IMR-90 (cell line): ENCODE measurements at regions not wholly inside any gene's neighbourhood (a gene's known extent, or its start where the extent isn't known, plus 50 kb on each side); places are given as distances from the start of the nearest gene placed in this dataset.

Experiments used
- ATAC-seq: fragments of 200-7000 bp; cut with Tn5 transposase; 2 replicates; pipeline ENCODE4 v1.9.1; 2020; ENCODE audit warnings: low read depth, mild to moderate bottlenecking, moderate library complexity
- BruUV-seq: library from RNA; stranded (reverse); fragments of 400-500 nt; replicated peaks from 2 replicates; lab custom pipeline; 2021; lab: Mats Ljungman, UMichigan
- CTCF ChIA-PET: fragments of 300-600 bp; formaldehyde crosslinking; extraction: SDS; loops from one replicate; lab custom pipeline; 2021; ENCODE audit warnings: antibody characterized with exemption; lab: Yijun Ruan, JAX
- POLR2A ChIA-PET: fragments of 300-600 bp; sonication (Branson Sonifier 250); formaldehyde crosslinking; loops from one replicate; lab custom pipeline; 2022; ENCODE audit warnings: antibody characterized with exemption; ENCODE audit not compliant: unreplicated experiment; lab: Charles Lee
- DNase-seq: peaks from one replicate; pipeline ENCODE4 v3.0.0; 2013
- H2AFZ ChIP-seq: replicated peaks from 2 replicates; pipeline ENCODE3; 2013; ENCODE audit warnings: low read length, mild to moderate bottlenecking; ENCODE audit not compliant: poor library complexity
- H2AK5ac ChIP-seq: 2 replicates; pipeline ENCODE4 v1.6.1; 2013; ENCODE audit warnings: low read depth, low read length, inconsistent platforms
- H2AK9ac ChIP-seq: replicated peaks from 2 replicates; pipeline ENCODE3; 2013; ENCODE audit warnings: mild to moderate bottlenecking, low read depth, low read length, moderate library complexity; ENCODE audit not compliant: poor library complexity
- H2BK120ac ChIP-seq: 2 replicates; pipeline ENCODE4 v1.6.1; 2013; ENCODE audit warnings: low read depth, low read length, inconsistent platforms
- H2BK15ac ChIP-seq: 3 replicates; pipeline ENCODE4 v1.6.1; 2013; ENCODE audit warnings: low read depth, low read length, inconsistent platforms
- H2BK20ac ChIP-seq: 2 replicates; pipeline ENCODE4 v1.6.1; 2013; ENCODE audit warnings: low read depth, mild to moderate bottlenecking, inconsistent platforms, low read length, moderate library complexity
- H2BK5ac ChIP-seq: 2 replicates; pipeline ENCODE4 v1.6.1; 2013; ENCODE audit warnings: mild to moderate bottlenecking, low read depth, low read length, inconsistent platforms; ENCODE audit not compliant: poor library complexity, severe bottlenecking
- H3K14ac ChIP-seq: replicated peaks from 2 replicates; pipeline ENCODE4 v1.6.1; 2013; ENCODE audit warnings: low read depth, low read length, inconsistent platforms
- H3K18ac ChIP-seq: 2 replicates; pipeline ENCODE4 v1.6.1; 2013; ENCODE audit warnings: low read depth, low read length, control low read depth
- H3K23ac ChIP-seq: 2 replicates; pipeline ENCODE4 v1.6.1; 2013; ENCODE audit warnings: low read depth, low read length, inconsistent platforms
- H3K27ac ChIP-seq: 2 replicates; pipeline ENCODE4 v1.5.1; 2013; ENCODE audit warnings: mild to moderate bottlenecking, control low read depth, low read length; ENCODE audit not compliant: insufficient read depth
- H3K27me3 ChIP-seq: 2 replicates; pipeline ENCODE4 v1.6.1; 2013; ENCODE audit warnings: low read length; ENCODE audit not compliant: control insufficient read depth, insufficient read depth
- H3K36me3 ChIP-seq: 2 replicates; pipeline ENCODE4 v1.6.1; 2013; ENCODE audit warnings: low read length, mixed read lengths; ENCODE audit not compliant: control insufficient read depth, insufficient read depth
- H3K4ac ChIP-seq: 2 replicates; pipeline ENCODE4 v1.6.1; 2013; ENCODE audit warnings: low read depth, low read length, inconsistent platforms
- H3K4me1 ChIP-seq: 2 replicates; pipeline ENCODE4 v1.6.1; 2013; ENCODE audit warnings: low read length, mixed read lengths; ENCODE audit not compliant: control insufficient read depth, insufficient read depth
- H3K4me2 ChIP-seq: 2 replicates; pipeline ENCODE4 v1.6.1; 2013; ENCODE audit warnings: low read depth, mild to moderate bottlenecking, control low read depth, low read length, moderate library complexity
- H3K4me3 ChIP-seq: 2 replicates; pipeline ENCODE4 v1.5.1; 2013; ENCODE audit warnings: low read depth, mild to moderate bottlenecking, control low read depth, low read length, moderate library complexity; ENCODE audit not compliant: insufficient read depth
- H3K56ac ChIP-seq: 2 replicates; pipeline ENCODE4 v1.6.1; 2013; ENCODE audit warnings: low read length, inconsistent platforms; ENCODE audit not compliant: insufficient read depth; ENCODE audit errors: extremely low read depth
- H3K79me1 ChIP-seq, 2 experiments: 2 replicates each; pipeline ENCODE4 v1.6.1; 2013; ENCODE audit warnings: low read length in 2 of 2, inconsistent platforms in 1 of 2, low read depth in 1 of 2
- H3K9ac ChIP-seq: 2 replicates; pipeline ENCODE4 v1.6.1; 2013; ENCODE audit warnings: low read depth, low read length, control low read depth
- H3K9me1 ChIP-seq: 2 replicates; pipeline ENCODE4 v1.6.1; 2013; ENCODE audit warnings: low read length, inconsistent platforms; ENCODE audit not compliant: insufficient read depth
- H3K9me3 ChIP-seq: 2 replicates; pipeline ENCODE4 v1.6.1; 2013; ENCODE audit warnings: low read length; ENCODE audit not compliant: control insufficient read depth, insufficient read depth
- H4K20me1 ChIP-seq: 2 replicates; pipeline ENCODE4 v1.6.1; 2013; ENCODE audit warnings: low read length, inconsistent platforms; ENCODE audit not compliant: insufficient read depth
- H4K5ac ChIP-seq: 2 replicates; pipeline ENCODE4 v1.6.1; 2013; ENCODE audit warnings: mild to moderate bottlenecking, low read depth, low read length, control low read depth
- H4K8ac ChIP-seq, 2 experiments: 2 replicates each; pipeline ENCODE4 v1.6.1; 2013; ENCODE audit warnings: low read depth in 2 of 2, low read length in 2 of 2, control low read depth in 1 of 2, inconsistent platforms in 1 of 2
- H4K91ac ChIP-seq: 2 replicates; pipeline ENCODE4 v1.6.1; 2013; ENCODE audit warnings: low read depth, low read length, inconsistent platforms; ENCODE audit not compliant: insufficient read depth
- BHLHE40 ChIP-seq: fragments of 150-350 bp; IDR thresholded peaks from 2 replicates; pipeline ENCODE4 v1.6.1; 2016; ENCODE audit warnings: mild to moderate bottlenecking, low read depth, low read length
- FOS ChIP-seq: fragments of 150-350 bp; IDR thresholded peaks from 2 replicates; pipeline ENCODE4 v1.6.1; 2016; ENCODE audit warnings: low read depth, low read length
- MAFK ChIP-seq: IDR thresholded peaks from 2 replicates; pipeline ENCODE4 v1.6.1; 2012; ENCODE audit warnings: low read depth, low read length, improper control_type of control experiment
- MAZ ChIP-seq: IDR thresholded peaks from 2 replicates; pipeline ENCODE4 v1.6.1; 2012; ENCODE audit warnings: low read depth, mild to moderate bottlenecking, low read length, improper control_type of control experiment, moderate library complexity, borderline replicate concordance
- MXI1 ChIP-seq: IDR thresholded peaks from 2 replicates; pipeline ENCODE4 v1.6.1; 2012; ENCODE audit warnings: low read depth, mild to moderate bottlenecking, low read length, moderate library complexity, borderline replicate concordance
- NFE2L2 ChIP-seq: fragments of 150-350 bp; IDR thresholded peaks from 2 replicates; pipeline ENCODE4 v1.6.1; 2016; ENCODE audit warnings: low read depth, mild to moderate bottlenecking, low read length
- POLR2A ChIP-seq: IDR thresholded peaks from 2 replicates; pipeline ENCODE4 v1.6.1; 2012; ENCODE audit warnings: mild to moderate bottlenecking, low read depth, low read length
- RAD21 ChIP-seq: IDR thresholded peaks from 2 replicates; pipeline ENCODE4 v1.6.1; 2012; ENCODE audit warnings: low read length, improper control_type of control experiment
- RCOR1 ChIP-seq: IDR thresholded peaks from 2 replicates; pipeline ENCODE4 v1.6.1; 2012; ENCODE audit warnings: mild to moderate bottlenecking, low read length, improper control_type of control experiment; ENCODE audit not compliant: insufficient replicate concordance
- RFX5 ChIP-seq: IDR thresholded peaks from 2 replicates; pipeline ENCODE4 v1.8.0; 2012; ENCODE audit warnings: low read depth, mild to moderate bottlenecking, low read length, moderate library complexity
- dilution Hi-C: fragments of 300-500 bp; cut with HindIII; formaldehyde crosslinking; loops from one replicate; pipeline ENCODE4 v1.14.3; 2018; ENCODE audit warnings: low sequenced_read_pairs; ENCODE audit not compliant: unreplicated experiment
- in situ Hi-C: fragments of 300-500 bp; cut with MboI; formaldehyde crosslinking; loops from 3 replicates; pipeline ENCODE4 v1.14.3; 2019; ENCODE audit warnings: low sequenced_read_pairs, inconsistent platforms, mixed read lengths
- intact Hi-C: fragments of 100-400 bp; cut with micrococcal nuclease; formaldehyde crosslinking; loops from 2 replicates; pipeline ENCODE4 v1.10.0; 2022
- TF ChIP-seq, protein P1 (sequence below): conservative IDR thresholded peaks from 2 replicates; pipeline ENCODE4 v1.5.1; 2012; ENCODE audit warnings: mild to moderate bottlenecking, low read depth, low read length, improper control_type of control experiment
- TF ChIP-seq, protein P2 (sequence below): fragments of 150-350 bp; IDR thresholded peaks from 2 replicates; pipeline ENCODE4 v1.6.1; 2016; ENCODE audit warnings: low read depth, mild to moderate bottlenecking, low read length, moderate library complexity, borderline replicate concordance

DNA sequence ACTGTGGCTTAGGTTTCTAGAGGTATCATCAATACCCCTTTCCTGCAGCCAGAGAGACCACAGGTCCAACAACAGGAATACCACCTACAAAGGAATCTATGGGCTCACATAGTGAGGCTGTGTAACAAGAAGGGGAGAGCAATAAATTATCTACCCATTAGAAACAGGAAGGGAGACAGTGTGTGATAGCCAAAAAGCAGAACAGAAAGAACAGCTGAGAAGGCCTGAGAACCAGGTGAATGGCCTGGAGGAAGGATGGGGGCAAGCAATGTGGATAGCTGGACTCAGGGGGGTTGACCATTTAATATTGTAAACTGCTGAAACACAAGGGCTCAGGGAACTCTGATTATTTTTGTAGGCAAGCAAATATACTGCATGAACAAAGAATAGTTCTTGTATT is 628.2 kb downstream of the COL12A1 start:
- Histone ChIP-seq H4K5ac (peak overlapping the region; percentile 97), H3K9me1 (peaks cover 7% of the 10 kb centered on the region), H3K27me3 (no peaks in the 10 kb centered on the region), H2BK120ac (peak overlapping the region; percentile 85), H2BK15ac (peak overlapping the region; percentile 96), H3K4ac (peak overlapping the region; percentile 92), H2AK5ac (peak overlapping the region; percentile 91), H2AK9ac (peak overlapping the region; percentile 63), H3K27ac (peak overlapping the region; percentile 77), H3K14ac (peak overlapping the region; percentile 98), H3K18ac (peak overlapping the region; percentile 99), H3K4me1 (peaks cover 10% of the 10 kb centered on the region), H2AFZ (peak overlapping the region; percentile 78), H3K9ac (no peak overlapping the region), H2BK20ac (peak overlapping the region; percentile 96), H3K9me3 (no peaks in the 10 kb centered on the region), H4K20me1 (no peaks in the 10 kb centered on the region), H3K56ac (peak overlapping the region; percentile 56), H4K8ac (peak overlapping the region; percentile 55 to 91), H3K36me3 (no peaks in the 10 kb centered on the region), H3K23ac (peak overlapping the region; percentile 98), H3K4me2 (peak overlapping the region; percentile 22; the same call in 1 of the 2 replicates), H4K91ac (peak overlapping the region; percentile 88), H2BK5ac (peak overlapping the region; percentile 97), H3K4me3 (no peak overlapping the region), H3K79me1 (0 out of 4 replicates have a peak, but pooled peaks cover 0 to 4% of the 10 kb centered on the region in 2 experiments)
- intact Hi-C loops (loop anchor here (5.0 to 10.0 kb wide), 2 partner anchors 493 to 630 kb away; partner anchors contain the start of gene COL12A1), in situ Hi-C loops (no loop called here), dilution Hi-C loops (no loop called here)
- POLR2A ChIA-PET = interaction anchor here (0.6 kb wide), 1 partner anchor 281 kb away, joined by 3 read pairs; no protein-coding TSS in a partner anchor
- TF ChIP-seq FOS = no peak
- TF ChIP-seq, protein P1, sequence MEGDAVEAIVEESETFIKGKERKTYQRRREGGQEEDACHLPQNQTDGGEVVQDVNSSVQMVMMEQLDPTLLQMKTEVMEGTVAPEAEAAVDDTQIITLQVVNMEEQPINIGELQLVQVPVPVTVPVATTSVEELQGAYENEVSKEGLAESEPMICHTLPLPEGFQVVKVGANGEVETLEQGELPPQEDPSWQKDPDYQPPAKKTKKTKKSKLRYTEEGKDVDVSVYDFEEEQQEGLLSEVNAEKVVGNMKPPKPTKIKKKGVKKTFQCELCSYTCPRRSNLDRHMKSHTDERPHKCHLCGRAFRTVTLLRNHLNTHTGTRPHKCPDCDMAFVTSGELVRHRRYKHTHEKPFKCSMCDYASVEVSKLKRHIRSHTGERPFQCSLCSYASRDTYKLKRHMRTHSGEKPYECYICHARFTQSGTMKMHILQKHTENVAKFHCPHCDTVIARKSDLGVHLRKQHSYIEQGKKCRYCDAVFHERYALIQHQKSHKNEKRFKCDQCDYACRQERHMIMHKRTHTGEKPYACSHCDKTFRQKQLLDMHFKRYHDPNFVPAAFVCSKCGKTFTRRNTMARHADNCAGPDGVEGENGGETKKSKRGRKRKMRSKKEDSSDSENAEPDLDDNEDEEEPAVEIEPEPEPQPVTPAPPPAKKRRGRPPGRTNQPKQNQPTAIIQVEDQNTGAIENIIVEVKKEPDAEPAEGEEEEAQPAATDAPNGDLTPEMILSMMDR = no peak
- no peak for TF ChIP-seq BHLHE40
- no peak for TF ChIP-seq MAFK
- TF ChIP-seq POLR2A = no peak
- no peak for TF ChIP-seq MAZ
- no peak for TF ChIP-seq RFX5
- TF ChIP-seq, protein P2, sequence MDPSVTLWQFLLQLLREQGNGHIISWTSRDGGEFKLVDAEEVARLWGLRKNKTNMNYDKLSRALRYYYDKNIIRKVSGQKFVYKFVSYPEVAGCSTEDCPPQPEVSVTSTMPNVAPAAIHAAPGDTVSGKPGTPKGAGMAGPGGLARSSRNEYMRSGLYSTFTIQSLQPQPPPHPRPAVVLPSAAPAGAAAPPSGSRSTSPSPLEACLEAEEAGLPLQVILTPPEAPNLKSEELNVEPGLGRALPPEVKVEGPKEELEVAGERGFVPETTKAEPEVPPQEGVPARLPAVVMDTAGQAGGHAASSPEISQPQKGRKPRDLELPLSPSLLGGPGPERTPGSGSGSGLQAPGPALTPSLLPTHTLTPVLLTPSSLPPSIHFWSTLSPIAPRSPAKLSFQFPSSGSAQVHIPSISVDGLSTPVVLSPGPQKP = no peak
- no peak for TF ChIP-seq RCOR1
- no peak for TF ChIP-seq NFE2L2
- TF ChIP-seq RAD21 = no peak
- no peak for TF ChIP-seq MXI1
- DNase-seq (no peak), ATAC-seq (no peak)
- CTCF ChIA-PET = interaction anchor here (1.0 to 1.2 kb wide), 2 partner anchors 168 to 626 kb away, joined by 3 to 4 read pairs; no protein-coding TSS in a partner anchor
- no TSS peak for BruUV-seq
